SK-N-SH treated with all-trans-retinoic acid at 6 μM for 48 hours (cell line): ENCODE measurements at regions not wholly inside any gene's neighbourhood (a gene's known extent, or its start where the extent isn't known, plus 50 kb on each side); places are given as distances from the start of the nearest gene placed in this dataset.

ENCODE experiments used
- ARNTL ChIP-seq: fragments of 450-650 bp; formaldehyde crosslinking; IDR thresholded peaks from 2 replicates; pipeline ENCODE4 v1.5.0; 2020; ENCODE audit warnings: low read depth, mild to moderate bottlenecking, moderate library complexity, borderline replicate concordance
- ISL1 ChIP-seq: fragments of 250-450 bp; sonication (Bioruptor Pico); IDR thresholded peaks from 2 replicates; pipeline ENCODE4 v2.1.2; 2022; ENCODE audit warnings: mild to moderate bottlenecking, moderate library complexity
- PATZ1 ChIP-seq: fragments of 250-450 bp; sonication (Bioruptor Pico); IDR thresholded peaks from 2 replicates; pipeline ENCODE4 v1.8.0; 2020; ENCODE audit warnings: mild to moderate bottlenecking, moderate library complexity, borderline replicate concordance
- SNAI2 ChIP-seq: fragments of 250-450 bp; sonication (Bioruptor Pico); IDR thresholded peaks from 2 replicates; pipeline ENCODE4 v1.5.0; 2020; ENCODE audit warnings: mild to moderate bottlenecking, moderate library complexity
- ZFP30 ChIP-seq: fragments of 450-650 bp; formaldehyde crosslinking; IDR thresholded peaks from 2 replicates; pipeline ENCODE4 v1.5.0; 2022; ENCODE audit warnings: mild to moderate bottlenecking, moderate library complexity

- TF ChIP-seq ZFP30, result no peak
- TF ChIP-seq PATZ1, result no peak
- no peak for TF ChIP-seq ISL1
- TF ChIP-seq ARNTL (CRISPR knock-in tag), result no peak
- no peak for TF ChIP-seq SNAI2 (CRISPR knock-in tag)
Observed at GRCh38 chr5:42951293-42951840, 88.8 kb downstream of the ANXA2R start.
